H9 (cell line): ENCODE measurements at regions not wholly inside any gene's neighbourhood (a gene's known extent, or its start where the extent isn't known, plus 50 kb on each side); places are given as distances from the start of the nearest gene placed in this dataset.

Source experiments
- DNase-seq: peaks from one replicate; pipeline ENCODE4 v3.0.0-alpha.2; 2017
- H2AFZ ChIP-seq: one replicate; pipeline ENCODE4 v1.6.1; 2013; ENCODE audit warnings: mild to moderate bottlenecking, low read length, control low read depth, moderate library complexity
- H2AK5ac ChIP-seq: 2 replicates; pipeline ENCODE4 v1.6.1; 2013; ENCODE audit warnings: low read length, control low read depth, mixed read lengths; ENCODE audit not compliant: insufficient read length
- H2BK120ac ChIP-seq: one replicate; pipeline ENCODE4 v1.6.1; 2013; ENCODE audit warnings: low read depth, mild to moderate bottlenecking, low read length, control low read depth, inconsistent platforms; ENCODE audit not compliant: poor library complexity, severe bottlenecking
- H2BK12ac ChIP-seq: 2 replicates; pipeline ENCODE4 v1.6.1; 2013; ENCODE audit warnings: low read length, control low read depth, mixed read lengths, low read depth; ENCODE audit not compliant: insufficient read length
- H2BK15ac ChIP-seq: 2 replicates; pipeline ENCODE4 v1.6.1; 2013; ENCODE audit warnings: low read depth, low read length, control low read depth
- H2BK20ac ChIP-seq: one replicate; pipeline ENCODE4 v1.6.1; 2013; ENCODE audit warnings: low read depth, mild to moderate bottlenecking, low read length, control low read depth, inconsistent platforms; ENCODE audit not compliant: poor library complexity, severe bottlenecking
- H2BK5ac ChIP-seq: 2 replicates; pipeline ENCODE4 v1.6.1; 2013; ENCODE audit warnings: low read length, control low read depth, mixed read lengths; ENCODE audit not compliant: insufficient read length
- H3K14ac ChIP-seq: 2 replicates; pipeline ENCODE4 v1.6.1; 2013; ENCODE audit warnings: low read length, control low read depth; ENCODE audit not compliant: insufficient read depth
- H3K18ac ChIP-seq: 2 replicates; pipeline ENCODE4 v1.6.1; 2013; ENCODE audit warnings: low read depth, mild to moderate bottlenecking, mixed read lengths, low read length, control low read depth; ENCODE audit not compliant: insufficient read length
- H3K23ac ChIP-seq: 2 replicates; pipeline ENCODE4 v1.6.1; 2013; ENCODE audit warnings: low read length, control low read depth, mixed read lengths, low read depth; ENCODE audit not compliant: insufficient read length
- H3K23me2 ChIP-seq: 2 replicates; pipeline ENCODE4 v1.6.1; 2013; ENCODE audit warnings: low read depth, mild to moderate bottlenecking, mixed read lengths, low read length, control low read depth; ENCODE audit not compliant: insufficient read length, poor library complexity, severe bottlenecking
- H3K27ac ChIP-seq: 2 replicates; pipeline ENCODE4 v1.5.1; 2013; ENCODE audit warnings: low read length, control low read depth, mixed read lengths, low read depth; ENCODE audit not compliant: insufficient read length
- H3K27me3 ChIP-seq: 2 replicates; pipeline ENCODE4 v1.6.1; 2013; ENCODE audit warnings: low read length, control low read depth, inconsistent platforms; ENCODE audit not compliant: insufficient read depth
- H3K4ac ChIP-seq: 2 replicates; pipeline ENCODE4 v1.6.1; 2013; ENCODE audit warnings: low read depth, mild to moderate bottlenecking, control low read depth, inconsistent platforms, low read length, moderate library complexity
- H3K4me1 ChIP-seq: 2 replicates; pipeline ENCODE4 v1.6.1; 2013; ENCODE audit warnings: low read length, control low read depth, inconsistent platforms; ENCODE audit not compliant: insufficient read depth
- H3K4me2 ChIP-seq: 2 replicates; pipeline ENCODE4 v1.6.1; 2013; ENCODE audit warnings: low read length, control low read depth, mixed read lengths; ENCODE audit not compliant: insufficient read length, insufficient read depth
- H3K56ac ChIP-seq: 2 replicates; pipeline ENCODE4 v1.6.1; 2013; ENCODE audit warnings: low read depth, mild to moderate bottlenecking, mixed read lengths, low read length, control low read depth; ENCODE audit not compliant: insufficient read length
- H3K79me1 ChIP-seq: 2 replicates; pipeline ENCODE4 v1.6.1; 2013; ENCODE audit warnings: low read depth, mild to moderate bottlenecking, moderate library complexity, low read length, control low read depth, inconsistent platforms; ENCODE audit not compliant: insufficient read depth, poor library complexity, severe bottlenecking
- H3K79me2 ChIP-seq: 2 replicates; pipeline ENCODE4 v1.6.1; 2013; ENCODE audit warnings: low read length, control low read depth, inconsistent platforms; ENCODE audit not compliant: insufficient read depth
- H3K9ac ChIP-seq: 2 replicates; pipeline ENCODE4 v1.6.1; 2013; ENCODE audit warnings: low read length, control low read depth, mixed read lengths; ENCODE audit not compliant: insufficient read length; ENCODE audit errors: extremely low read depth
- H3K9me3 ChIP-seq: one replicate; pipeline ENCODE4 v1.6.1; 2013; ENCODE audit warnings: low read depth, low read length, inconsistent platforms; ENCODE audit not compliant: control insufficient read depth
- H3T11ph ChIP-seq: one replicate; pipeline ENCODE4 v1.6.1; 2013; ENCODE audit warnings: mild to moderate bottlenecking, low read length, control low read depth, inconsistent platforms
- H4K20me1 ChIP-seq: one replicate; pipeline ENCODE4 v1.6.1; 2013; ENCODE audit not compliant: control insufficient read depth, insufficient read length, insufficient read depth
- H4K5ac ChIP-seq: 2 replicates; pipeline ENCODE4 v1.6.1; 2013; ENCODE audit warnings: low read depth, mild to moderate bottlenecking, mixed read lengths, low read length, control low read depth; ENCODE audit not compliant: insufficient read length
- H4K8ac ChIP-seq: replicated peaks from 2 replicates; pipeline ENCODE4 v1.6.1; 2013; ENCODE audit warnings: low read length, control low read depth, mixed read lengths, low read depth; ENCODE audit not compliant: insufficient read length
- H4K91ac ChIP-seq: 2 replicates; pipeline ENCODE4 v1.6.1; 2013; ENCODE audit warnings: low read depth, mild to moderate bottlenecking, moderate library complexity, mixed read lengths, low read length, control low read depth; ENCODE audit not compliant: insufficient read length
- H3K27ac Mint-ChIP-seq, 3 experiments: 2 replicates in 2 of 3; 3 replicates in 1 of 3; pipeline ENCODE4 v1.8.0; 2020 to 2021; ENCODE audit warnings: mixed read lengths in 3 of 3, mild to moderate bottlenecking in 1 of 3, moderate library complexity in 1 of 3
- H3K27me3 Mint-ChIP-seq: 2 replicates; pipeline ENCODE4 v1.8.0; 2021; ENCODE audit warnings: low read depth, mild to moderate bottlenecking, moderate library complexity, mixed read lengths
- H3K36me3 Mint-ChIP-seq, 3 experiments: 2 replicates in 2 of 3; 3 replicates in 1 of 3; pipeline ENCODE4 v1.8.0; 2020 to 2021; ENCODE audit warnings: low read depth in 3 of 3, mixed read lengths in 3 of 3; ENCODE audit not compliant: insufficient read depth in 1 of 3
- H3K4me1 Mint-ChIP-seq, 2 experiments: 2 replicates each; pipeline ENCODE4 v1.8.0; 2020; ENCODE audit warnings: mixed read lengths in 2 of 2
- H3K4me3 Mint-ChIP-seq, 2 experiments: 2 replicates in 1 of 2; 3 replicates in 1 of 2; pipeline ENCODE4 v1.8.0; 2020 to 2021; ENCODE audit warnings: mild to moderate bottlenecking in 2 of 2, mixed read lengths in 2 of 2, moderate library complexity in 1 of 2
- H3K9me3 Mint-ChIP-seq, 2 experiments: 2 replicates in 1 of 2; 3 replicates in 1 of 2; pipeline ENCODE4 v1.8.0; 2020; ENCODE audit warnings: mild to moderate bottlenecking in 2 of 2, mixed read lengths in 2 of 2, moderate library complexity in 1 of 2
- WGBS: extraction: QIAGEN DNeasy Blood & Tissue Kit; methylation state at CpG from one replicate; pipeline ENCODE4 v1.1.7; 2013; ENCODE audit warnings: missing lambda C conversion rate, low lambda C conversion rate, mixed read lengths; ENCODE audit not compliant: insufficient read length; ENCODE audit errors: extremely low coverage; 5-methylcytosine and 5-hydroxymethylcytosine counted together
- TF ChIP-seq, protein P1 (sequence below): fragments of 200-600 bp; sonication (generic); conservative IDR thresholded peaks from 3 replicates; pipeline ENCODE4 v1.8.0; 2021; ENCODE audit warnings: antibody characterized with exemption, mild to moderate bottlenecking

DNA sequence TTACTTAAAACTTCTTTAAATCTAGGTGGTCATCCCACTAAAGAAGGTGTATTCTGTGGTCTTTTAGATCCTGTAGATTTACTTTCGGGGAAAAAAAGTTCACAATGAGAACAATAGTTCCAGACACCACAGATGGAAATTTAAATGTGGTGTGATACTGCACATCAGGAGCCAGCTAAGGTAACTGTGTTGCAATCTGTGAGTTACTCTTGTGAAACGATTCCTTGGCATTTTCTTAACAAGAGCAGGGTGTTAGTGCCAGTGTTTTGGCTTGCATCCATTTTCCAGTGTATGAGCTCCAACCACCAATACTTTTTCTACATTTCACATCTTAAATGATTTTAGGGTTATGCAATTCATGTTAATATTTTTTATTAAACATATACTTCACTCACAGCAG is 674.5 kb downstream of the CETN3 start:
- no peak overlapping the region; a peak in 1 of 7 replicates for H3K27ac Mint-ChIP-seq
- no peak overlapping the region for H4K8ac ChIP-seq
- H3K27ac ChIP-seq, result no peak overlapping the region
- no peak overlapping the region for H3K23ac ChIP-seq
- no peak overlapping the region for H2BK5ac ChIP-seq
- no peak overlapping the region for H3K9ac ChIP-seq
- no peak overlapping the region for H2AK5ac ChIP-seq
- H4K20me1 ChIP-seq, result no peaks in the 10 kb centered on the region
- H2BK120ac ChIP-seq, result no peak overlapping the region
- H2AFZ ChIP-seq, result no peak overlapping the region
- no peak overlapping the region for H3K4me3 Mint-ChIP-seq
- H3K23me2 ChIP-seq, result no peaks in the 10 kb centered on the region
- H2BK15ac ChIP-seq, result no peak overlapping the region
- H3K14ac ChIP-seq, result no peak overlapping the region
- no peaks in the 10 kb centered on the region for H3K36me3 Mint-ChIP-seq
- H4K91ac ChIP-seq, result no peak overlapping the region
- no peak overlapping the region for H3T11ph ChIP-seq
- no peak overlapping the region for H3K56ac ChIP-seq
- H2BK12ac ChIP-seq, result no peak overlapping the region
- H3K4me2 ChIP-seq, result no peak overlapping the region
- peaks cover 4 to 9% of the 10 kb centered on the region in 2 experiments for H3K4me1 Mint-ChIP-seq
- H3K18ac ChIP-seq, result no peak overlapping the region
- H3K27me3 Mint-ChIP-seq, result no peaks in the 10 kb centered on the region
- no peaks in the 10 kb centered on the region for H3K4me1 ChIP-seq
- TF ChIP-seq, protein P1, sequence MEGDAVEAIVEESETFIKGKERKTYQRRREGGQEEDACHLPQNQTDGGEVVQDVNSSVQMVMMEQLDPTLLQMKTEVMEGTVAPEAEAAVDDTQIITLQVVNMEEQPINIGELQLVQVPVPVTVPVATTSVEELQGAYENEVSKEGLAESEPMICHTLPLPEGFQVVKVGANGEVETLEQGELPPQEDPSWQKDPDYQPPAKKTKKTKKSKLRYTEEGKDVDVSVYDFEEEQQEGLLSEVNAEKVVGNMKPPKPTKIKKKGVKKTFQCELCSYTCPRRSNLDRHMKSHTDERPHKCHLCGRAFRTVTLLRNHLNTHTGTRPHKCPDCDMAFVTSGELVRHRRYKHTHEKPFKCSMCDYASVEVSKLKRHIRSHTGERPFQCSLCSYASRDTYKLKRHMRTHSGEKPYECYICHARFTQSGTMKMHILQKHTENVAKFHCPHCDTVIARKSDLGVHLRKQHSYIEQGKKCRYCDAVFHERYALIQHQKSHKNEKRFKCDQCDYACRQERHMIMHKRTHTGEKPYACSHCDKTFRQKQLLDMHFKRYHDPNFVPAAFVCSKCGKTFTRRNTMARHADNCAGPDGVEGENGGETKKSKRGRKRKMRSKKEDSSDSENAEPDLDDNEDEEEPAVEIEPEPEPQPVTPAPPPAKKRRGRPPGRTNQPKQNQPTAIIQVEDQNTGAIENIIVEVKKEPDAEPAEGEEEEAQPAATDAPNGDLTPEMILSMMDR, result no peak
- no CpG with 5 or more reads among the region's 2 CpGs for WGBS
- H2BK20ac ChIP-seq, result no peak overlapping the region
- no peak overlapping the region for H3K4ac ChIP-seq
- no peaks in the 10 kb centered on the region for H3K79me2 ChIP-seq
- no peaks in the 10 kb centered on the region for H3K9me3 ChIP-seq
- H3K9me3 Mint-ChIP-seq, result no peaks in the 10 kb centered on the region
- DNase-seq, result no peak
- H3K79me1 ChIP-seq, result no peaks in the 10 kb centered on the region
- no peaks in the 10 kb centered on the region for H3K27me3 ChIP-seq
- no peak overlapping the region for H4K5ac ChIP-seq
